Stimulated activated naive CD8-positive, alpha-beta T cell treated with anti-CD3 and anti-CD28 coated beads, Interleukin-15, amount 100 ng/mL, for 72 hours (primary cell): ENCODE measurements at regions not wholly inside any gene's neighbourhood (a gene's known extent, or its start where the extent isn't known, plus 50 kb on each side); places are given as distances from the start of the nearest gene placed in this dataset.

ENCODE experiments used
- ATAC-seq: fragments of 150-1000 bp; cut with Tn5 transposase; 2 replicates; pipeline ENCODE4 v1.10.0; 2021; ENCODE audit warnings: mild to moderate bottlenecking, moderate library complexity
- DNase-seq, 2 donors: peaks; one replicate each; pipeline ENCODE4 v3.0.0; 2021 to 2022
- H3K27ac Mint-ChIP-seq, 2 donors: one replicate each; pipeline ENCODE4 v1.8.0; 2022; ENCODE audit warnings: mild to moderate bottlenecking in 2 of 2, mixed read lengths in 2 of 2, moderate library complexity in 2 of 2
- H3K27me3 Mint-ChIP-seq: one replicate; pipeline ENCODE4 v1.8.0; 2022; ENCODE audit warnings: mixed read lengths
- H3K4me1 Mint-ChIP-seq: one replicate; pipeline ENCODE4 v1.8.0; 2022; ENCODE audit warnings: mild to moderate bottlenecking, mixed read lengths
- H3K4me3 Mint-ChIP-seq, 2 donors: one replicate each; pipeline ENCODE4 v1.8.0; 2022; ENCODE audit warnings: mild to moderate bottlenecking in 2 of 2, mixed read lengths in 2 of 2, moderate library complexity in 1 of 2
- H3K9me3 Mint-ChIP-seq, 2 donors: one replicate each; pipeline ENCODE4 v1.8.0; 2022; ENCODE audit warnings: mixed read lengths in 2 of 2

GRCh38 chr2:76633276-76633921, 888.8 kb downstream of the LRRTM4 start:
- no peak overlapping the region for H3K27ac Mint-ChIP-seq
- H3K4me3 Mint-ChIP-seq = no peak overlapping the region
- no peak for DNase-seq
- ATAC-seq = no peak
- H3K4me1 Mint-ChIP-seq = no peaks in the 10 kb centered on the region
- peaks cover 0 to 8% of the 10 kb centered on the region in 2 donors for H3K9me3 Mint-ChIP-seq
- no peaks in the 10 kb centered on the region for H3K27me3 Mint-ChIP-seq

GRCh38 chr2:76625101-76625500, 897.1 kb downstream of the LRRTM4 start:
- Mint-ChIP-seq H3K27me3 (no peaks in the 10 kb centered on the region), H3K4me1 (no peaks in the 10 kb centered on the region), H3K27ac (no peak overlapping the region), H3K9me3 (peaks cover 4 to 28% of the 10 kb centered on the region in 2 donors), H3K4me3 (no peak overlapping the region)
- no peak for DNase-seq
- ATAC-seq = no peak

- no peak for ATAC-seq
- Mint-ChIP-seq H3K4me3 (no peak overlapping the region), H3K9me3 (peaks cover 0 to 3% of the 10 kb centered on the region in 2 donors), H3K4me1 (no peaks in the 10 kb centered on the region), H3K27ac (no peak overlapping the region), H3K27me3 (no peaks in the 10 kb centered on the region)
- DNase-seq = no peak
Observed at GRCh38 chr2:76613330-76613729, 902.6 kb upstream of the GCFC2 start.

- DNase-seq = no peak
- Mint-ChIP-seq H3K27me3 (no peaks in the 10 kb centered on the region), H3K9me3 (no peaks in the 10 kb centered on the region), H3K4me3 (no peak overlapping the region), H3K4me1 (no peaks in the 10 kb centered on the region), H3K27ac (no peak overlapping the region)
- no peak for ATAC-seq
Observed at GRCh38 chr2:76612764-76613163, 902.0 kb upstream of the GCFC2 start.

DNA sequence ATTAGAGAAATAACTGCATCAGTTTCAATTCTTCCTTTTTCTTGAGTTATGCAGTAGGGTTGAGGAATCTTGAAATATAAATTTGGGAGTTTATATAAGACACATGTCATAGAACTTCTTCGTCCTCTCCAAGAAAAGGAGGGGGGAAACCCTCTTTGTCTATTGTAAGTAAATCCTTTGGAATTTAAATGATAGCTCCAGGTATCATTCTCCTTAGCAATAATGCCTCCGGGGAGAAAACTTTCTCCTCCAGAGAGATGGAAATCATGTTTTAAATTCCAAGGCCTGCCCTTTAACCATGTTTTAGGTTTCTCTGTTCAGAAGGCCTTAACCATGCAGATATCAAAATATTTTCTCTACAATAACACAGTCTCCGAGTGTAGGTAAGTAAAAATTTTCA, 899.7 kb upstream of the GCFC2 start:
- ATAC-seq (no peak), DNase-seq (no peak)
- Mint-ChIP-seq H3K27ac (no peak overlapping the region), H3K4me1 (no peaks in the 10 kb centered on the region), H3K9me3 (no peaks in the 10 kb centered on the region), H3K27me3 (no peaks in the 10 kb centered on the region), H3K4me3 (no peak overlapping the region)

DNA sequence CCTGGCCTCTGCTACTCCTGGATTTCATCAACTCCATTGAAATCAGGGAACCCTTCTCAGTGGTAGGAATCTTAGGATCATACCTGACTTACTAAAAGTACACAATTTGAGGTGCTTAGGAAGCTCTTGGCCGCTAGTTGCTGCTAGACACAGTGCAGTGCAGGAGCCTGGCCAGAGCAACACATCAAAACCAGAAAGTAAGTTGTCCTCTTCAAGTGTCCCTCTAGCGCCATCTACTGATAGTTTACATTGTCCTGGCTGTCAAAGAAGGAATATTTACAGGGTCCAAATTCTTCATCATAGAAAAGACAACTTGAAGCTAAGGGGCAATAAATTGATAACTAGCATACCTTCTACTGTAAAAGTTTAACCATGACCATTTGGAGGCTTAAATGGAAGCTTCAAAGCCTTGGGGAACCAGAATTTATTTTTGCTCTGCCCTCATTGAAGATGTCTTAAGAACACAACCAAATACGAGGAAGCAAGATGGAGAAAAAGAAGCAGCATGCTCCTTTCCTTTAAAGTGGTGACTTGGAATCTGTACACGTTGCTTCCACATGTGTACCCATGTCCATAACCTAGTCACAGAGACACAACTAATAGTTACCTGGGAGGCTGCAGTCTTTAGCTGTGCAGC, 889.1 kb upstream of the GCFC2 start:
- Mint-ChIP-seq H3K9me3 (no peaks in the 10 kb centered on the region), H3K4me1 (no peaks in the 10 kb centered on the region), H3K27ac (no peak overlapping the region), H3K27me3 (no peaks in the 10 kb centered on the region), H3K4me3 (no peak overlapping the region)
- DNase-seq (peak; percentile 7 to 15), ATAC-seq (peak; percentile 64)

GRCh38 chr2:76584474-76584873, 873.8 kb upstream of the GCFC2 start:
- Mint-ChIP-seq H3K9me3 (peaks cover under 1 to 16% of the 10 kb centered on the region in 2 donors), H3K4me3 (no peak overlapping the region), H3K27me3 (no peaks in the 10 kb centered on the region), H3K27ac (no peak overlapping the region), H3K4me1 (no peaks in the 10 kb centered on the region)
- DNase-seq (no peak), ATAC-seq (no peak)

GRCh38 chr2:76579911-76580310, 869.2 kb upstream of the GCFC2 start:
- Mint-ChIP-seq H3K4me3 (no peak overlapping the region), H3K9me3 (peaks cover 7 to 54% of the 10 kb centered on the region in 2 donors), H3K4me1 (no peaks in the 10 kb centered on the region), H3K27ac (no peak overlapping the region), H3K27me3 (no peaks in the 10 kb centered on the region)
- ATAC-seq = no peak
- DNase-seq = no peak

GRCh38 chr2:76572981-76573380, 862.3 kb upstream of the GCFC2 start:
- Mint-ChIP-seq H3K9me3 (peaks cover under 1 to 32% of the 10 kb centered on the region in 2 donors), H3K27me3 (no peaks in the 10 kb centered on the region), H3K27ac (no peak overlapping the region), H3K4me3 (no peak overlapping the region), H3K4me1 (no peaks in the 10 kb centered on the region)
- ATAC-seq = no peak
- no peak for DNase-seq

- Mint-ChIP-seq H3K9me3 (peaks cover 0 to 8% of the 10 kb centered on the region in 2 donors), H3K4me1 (no peaks in the 10 kb centered on the region), H3K27me3 (no peaks in the 10 kb centered on the region), H3K27ac (no peak overlapping the region), H3K4me3 (no peak overlapping the region)
- no peak for DNase-seq
- ATAC-seq = no peak
Observed at GRCh38 chr2:76569819-76570218, 859.1 kb upstream of the GCFC2 start.

DNA sequence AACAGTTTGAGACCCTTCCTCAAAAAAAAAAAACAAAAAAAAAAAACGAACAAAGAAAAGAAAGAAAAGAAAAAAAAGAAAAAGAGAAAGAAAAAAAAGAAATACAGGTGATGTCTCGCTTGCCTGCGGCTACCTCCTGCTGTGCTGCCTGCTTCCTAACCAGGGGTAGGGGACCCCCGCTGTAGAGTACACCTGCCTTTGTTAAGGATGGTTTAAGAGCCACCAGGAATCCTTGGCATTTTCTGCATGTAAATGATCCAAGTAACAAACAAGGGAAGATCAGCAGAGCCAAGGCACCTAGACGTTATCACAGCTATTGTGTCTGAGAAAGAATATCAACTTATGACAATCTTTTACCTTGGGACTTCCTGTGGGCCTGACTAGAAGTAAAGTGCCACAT, 856.8 kb upstream of the GCFC2 start:
- DNase-seq = no peak
- no peak overlapping the region for H3K4me3 Mint-ChIP-seq
- no peaks in the 10 kb centered on the region for H3K27me3 Mint-ChIP-seq
- H3K4me1 Mint-ChIP-seq = no peaks in the 10 kb centered on the region
- H3K9me3 Mint-ChIP-seq = no peaks in the 10 kb centered on the region
- no peak overlapping the region for H3K27ac Mint-ChIP-seq
- ATAC-seq = no peak

DNA sequence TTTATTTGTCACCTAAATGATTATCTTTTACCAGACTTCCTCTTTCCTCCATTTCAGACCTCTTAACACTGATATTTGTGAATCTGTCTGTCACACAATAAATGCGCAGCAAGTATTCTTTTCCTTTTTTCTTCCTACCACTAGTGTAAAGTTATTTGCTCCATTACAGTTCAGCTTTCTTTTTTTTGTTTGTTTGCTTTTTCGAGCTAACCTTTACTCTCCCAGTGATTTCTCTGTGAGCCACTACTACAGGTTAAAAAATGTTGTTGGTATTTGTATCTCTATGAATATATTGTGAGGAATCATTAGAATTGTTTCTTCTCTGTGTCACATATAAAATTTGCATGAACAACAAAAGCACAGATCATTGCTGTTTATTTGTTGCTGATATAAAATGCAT, 854.0 kb upstream of the GCFC2 start:
- Mint-ChIP-seq H3K27me3 (no peaks in the 10 kb centered on the region), H3K4me3 (no peak overlapping the region), H3K4me1 (no peaks in the 10 kb centered on the region), H3K9me3 (no peaks in the 10 kb centered on the region), H3K27ac (no peak overlapping the region)
- no peak for DNase-seq
- ATAC-seq = no peak

DNA sequence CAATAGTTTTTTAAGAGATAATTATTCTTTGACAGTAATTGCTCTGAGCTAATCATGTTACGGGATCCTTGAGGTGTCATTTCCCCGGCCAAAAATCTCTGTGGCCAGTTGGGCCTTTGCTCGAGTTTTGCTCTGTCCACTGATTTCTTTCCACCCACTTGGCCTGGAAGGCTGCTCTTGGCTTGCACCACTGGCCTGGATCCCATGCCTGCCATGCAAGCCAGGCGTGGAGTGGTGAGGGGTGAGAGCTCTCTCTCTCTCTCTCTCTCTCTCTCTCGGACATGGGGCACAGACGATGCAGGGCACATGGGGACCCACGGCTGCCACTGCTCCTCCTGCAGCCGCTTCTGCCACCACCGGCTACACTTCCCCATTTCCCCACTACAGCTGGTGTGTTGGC, 853.0 kb upstream of the GCFC2 start:
- H3K9me3 Mint-ChIP-seq = no peaks in the 10 kb centered on the region
- DNase-seq = no peak
- H3K27ac Mint-ChIP-seq = no peak overlapping the region
- no peak overlapping the region for H3K4me3 Mint-ChIP-seq
- no peaks in the 10 kb centered on the region for H3K27me3 Mint-ChIP-seq
- H3K4me1 Mint-ChIP-seq = no peaks in the 10 kb centered on the region
- ATAC-seq = no peak

DNA sequence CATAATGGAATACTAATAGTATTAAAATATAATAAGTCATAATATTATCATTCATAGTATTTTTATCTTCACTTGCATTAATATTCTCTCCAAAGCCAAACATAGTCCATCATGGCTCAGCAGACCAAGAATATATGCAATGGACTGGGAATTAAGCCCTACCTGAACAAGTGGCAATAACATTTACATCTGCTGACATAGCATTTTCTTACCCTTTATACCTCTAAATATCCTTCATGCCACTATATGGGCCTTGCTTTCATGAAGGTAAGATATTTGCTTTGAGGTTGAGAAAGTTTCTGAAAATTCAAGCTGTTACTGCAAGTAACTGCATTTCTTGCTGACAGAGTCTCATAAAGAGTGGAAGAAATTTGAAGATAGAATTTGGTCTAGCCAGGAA, 847.4 kb upstream of the GCFC2 start:
- no peak overlapping the region for H3K4me3 Mint-ChIP-seq
- H3K4me1 Mint-ChIP-seq = no peaks in the 10 kb centered on the region
- H3K9me3 Mint-ChIP-seq = no peaks in the 10 kb centered on the region
- DNase-seq (no peak), ATAC-seq (no peak)
- H3K27ac Mint-ChIP-seq = no peak overlapping the region
- no peaks in the 10 kb centered on the region for H3K27me3 Mint-ChIP-seq

GRCh38 chr2:76556018-76556417, 845.3 kb upstream of the GCFC2 start:
- no peak for ATAC-seq
- DNase-seq = no peak
- Mint-ChIP-seq H3K4me3 (no peak overlapping the region), H3K9me3 (no peaks in the 10 kb centered on the region), H3K27me3 (no peaks in the 10 kb centered on the region), H3K4me1 (no peaks in the 10 kb centered on the region), H3K27ac (no peak overlapping the region)

DNA sequence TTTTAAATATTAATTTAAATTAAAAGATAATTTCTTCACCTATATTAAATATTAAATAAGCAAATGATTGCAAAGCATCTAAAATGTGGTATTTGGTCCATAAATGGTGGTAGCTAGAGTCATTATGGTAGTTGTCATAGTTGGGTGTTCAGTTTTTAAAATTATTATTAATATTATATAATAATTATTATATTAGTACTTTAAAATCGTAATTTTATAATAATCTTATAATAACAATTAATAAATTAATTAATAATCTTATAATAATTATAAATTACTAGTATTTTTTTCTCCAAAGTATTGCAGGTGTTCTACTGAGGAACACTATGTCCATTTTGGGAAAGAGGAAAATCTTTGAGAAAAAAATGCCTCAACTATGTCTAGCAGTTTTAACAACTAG, 835.5 kb upstream of the GCFC2 start:
- Mint-ChIP-seq H3K4me3 (no peak overlapping the region), H3K27me3 (no peaks in the 10 kb centered on the region), H3K9me3 (no peaks in the 10 kb centered on the region), H3K27ac (no peak overlapping the region), H3K4me1 (no peaks in the 10 kb centered on the region)
- ATAC-seq (no peak), DNase-seq (no peak)

DNA sequence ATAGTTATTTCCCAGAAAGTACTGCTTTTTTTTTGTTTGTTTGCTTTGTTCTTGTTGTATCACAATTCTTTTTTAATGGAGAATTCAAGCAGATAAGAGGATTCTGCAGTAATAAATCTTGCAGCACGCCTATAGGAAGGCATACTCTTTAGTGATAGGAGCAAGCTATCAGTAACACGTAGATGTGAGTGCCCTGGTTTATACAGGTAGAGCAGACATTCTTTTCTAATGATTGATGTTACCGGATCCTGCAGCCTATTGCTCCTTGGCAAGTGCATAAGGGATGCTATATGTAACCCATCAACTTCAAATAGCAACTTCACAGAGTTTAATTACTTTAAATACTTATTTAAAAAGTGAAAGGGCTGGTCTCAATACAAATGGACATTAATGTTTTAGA, 834.2 kb upstream of the GCFC2 start:
- no peak for DNase-seq
- H3K9me3 Mint-ChIP-seq = peaks cover 0 to 7% of the 10 kb centered on the region in 2 donors
- no peaks in the 10 kb centered on the region for H3K27me3 Mint-ChIP-seq
- no peaks in the 10 kb centered on the region for H3K4me1 Mint-ChIP-seq
- H3K27ac Mint-ChIP-seq = no peak overlapping the region
- H3K4me3 Mint-ChIP-seq = no peak overlapping the region
- ATAC-seq = no peak
